NCI-H774 (cell line): ENCODE measurements at regions not wholly inside any gene's neighbourhood (a gene's known extent, or its start where the extent isn't known, plus 50 kb on each side); places are given as distances from the start of the nearest gene placed in this dataset.

Experiments used
- DNase-seq: peaks from one replicate; lab custom pipeline; 2025; lab: John Stamatoyannopoulos, UW

DNA sequence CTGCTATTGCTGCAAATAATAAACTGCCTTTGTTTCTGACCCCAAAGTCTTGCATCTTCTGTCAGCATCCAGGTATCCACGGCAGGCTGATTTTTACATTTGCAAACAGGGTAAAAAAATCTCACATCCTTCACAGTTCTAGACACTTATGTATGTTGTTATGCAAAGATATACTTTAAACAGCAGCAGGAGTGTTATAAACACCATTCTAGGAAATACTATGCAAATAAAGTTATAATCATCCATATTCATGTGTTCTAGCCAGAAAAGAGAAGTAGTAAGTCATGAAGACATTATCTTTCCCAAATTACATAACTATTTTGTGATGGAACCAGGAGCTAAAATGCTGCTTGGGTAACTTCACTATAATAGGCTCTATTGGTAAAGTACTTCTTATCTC, 534.2 kb downstream of the LTN1 start:
- no peak for DNase-seq

DNA sequence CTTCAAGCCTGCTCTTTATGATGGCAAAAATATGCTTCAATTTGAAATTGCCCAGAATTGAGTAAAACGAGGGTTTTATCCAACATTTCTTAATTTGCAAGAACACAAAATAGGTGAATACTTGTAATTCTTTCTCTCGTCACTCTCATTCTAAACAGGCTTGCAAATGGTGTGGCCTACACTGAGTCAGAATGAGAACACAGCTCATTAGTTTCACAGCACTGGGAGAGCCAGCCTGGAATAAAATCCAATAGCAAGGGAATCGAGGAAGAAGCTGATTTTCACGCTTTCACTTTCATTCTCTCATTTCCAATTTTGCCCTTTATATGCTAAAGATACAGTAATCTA, 537.5 kb downstream of the LTN1 start:
- no peak for DNase-seq

DNA sequence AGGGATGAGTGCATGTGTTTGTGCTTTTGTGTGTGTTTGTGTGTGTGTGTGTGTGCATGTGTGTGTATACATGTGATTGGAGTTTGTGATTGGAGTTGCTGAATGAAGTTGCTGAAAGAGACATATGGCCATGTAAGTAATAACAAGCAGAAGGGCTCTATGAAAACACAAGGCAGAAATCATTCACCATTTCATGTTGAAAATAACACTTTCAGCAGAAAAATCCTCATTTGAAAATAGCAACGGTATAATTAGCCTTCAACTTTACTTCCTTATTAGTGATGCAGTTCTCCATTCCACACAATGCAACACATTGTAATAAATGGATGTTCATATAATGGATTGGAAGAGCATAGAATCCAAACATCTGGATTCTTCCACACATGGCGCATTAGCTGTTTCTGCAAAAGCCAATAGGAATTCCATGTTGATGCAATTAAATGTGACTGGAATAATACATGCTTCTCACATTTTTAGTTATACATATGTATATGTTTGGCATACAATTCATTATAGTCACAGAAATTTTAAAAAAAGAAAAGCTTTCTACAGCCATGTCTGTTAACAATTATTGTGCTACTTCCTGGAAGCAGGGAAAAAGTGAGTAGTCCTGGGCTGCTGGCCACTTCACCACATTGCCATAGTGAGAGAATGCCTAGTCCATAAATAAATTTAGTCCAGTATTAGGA, 538.0 kb downstream of the LTN1 start:
- no peak for DNase-seq

DNA sequence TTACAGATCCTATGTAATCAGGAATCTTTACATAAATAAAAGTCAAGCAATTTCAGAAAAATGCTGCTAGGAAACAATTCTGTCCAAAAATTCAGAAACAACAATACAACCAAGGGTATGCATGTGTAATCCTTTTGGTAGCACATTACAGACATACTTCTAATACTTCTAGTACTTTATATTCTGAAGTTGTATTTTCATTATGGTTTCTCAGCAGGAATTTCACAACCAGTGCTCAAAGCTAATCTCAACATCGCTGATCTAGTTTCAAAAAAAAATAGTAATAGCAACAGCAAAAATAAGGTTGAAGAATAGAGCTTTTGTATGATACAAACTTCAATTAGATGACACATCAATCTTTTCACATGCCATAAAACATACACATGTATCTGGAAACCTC, 545.2 kb downstream of the LTN1 start:
- DNase-seq: no peak

DNA sequence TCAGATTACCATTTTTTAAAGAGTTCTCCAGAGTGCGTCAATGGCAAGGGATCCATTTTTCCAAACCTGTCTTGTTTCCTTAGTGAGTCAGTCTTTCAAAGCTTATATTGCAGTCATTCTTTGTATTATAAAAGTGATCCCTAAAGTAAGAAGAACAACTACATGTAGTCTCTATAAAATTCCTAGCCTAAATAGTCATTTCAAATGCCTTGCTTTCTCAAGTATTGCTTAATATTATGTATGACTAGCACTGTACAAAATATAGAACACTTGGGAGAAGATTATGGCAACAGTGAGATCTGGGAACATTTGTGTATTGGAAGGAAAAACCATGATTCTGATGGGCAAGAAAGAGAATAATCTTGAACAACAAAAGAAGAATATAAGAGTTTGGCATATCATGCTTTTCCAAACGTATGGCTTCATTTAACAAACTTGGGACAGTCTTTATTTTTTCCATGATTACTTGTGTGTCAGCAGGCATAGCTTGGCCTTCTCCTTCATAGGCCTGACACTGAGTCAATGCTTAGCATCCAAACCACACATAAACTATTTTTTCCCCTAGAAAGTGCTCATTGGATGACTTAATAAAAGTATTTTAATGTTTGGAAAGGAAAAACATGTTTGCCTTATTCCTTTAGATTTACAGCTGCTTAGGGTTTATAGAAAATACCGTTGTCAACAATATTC, 547.4 kb downstream of the LTN1 start:
- no peak for DNase-seq

DNA sequence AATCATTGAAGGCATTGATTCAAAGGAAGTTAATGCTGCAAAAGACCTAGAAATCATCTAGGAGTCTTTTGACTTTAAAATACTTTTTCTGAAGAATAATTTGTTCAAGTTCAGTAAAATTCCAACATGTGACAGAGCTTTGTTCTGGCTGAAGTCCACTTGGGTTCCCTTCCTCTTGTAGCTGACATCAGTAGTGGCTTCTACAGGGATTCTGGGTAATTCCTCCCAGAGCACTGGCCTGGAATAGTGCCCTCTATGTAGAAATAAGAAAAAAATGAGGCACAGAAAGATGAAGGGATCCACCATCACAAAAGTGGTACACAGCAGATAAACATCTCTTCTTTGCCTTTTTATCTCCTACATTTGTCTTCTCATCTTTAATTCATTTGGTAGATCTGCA, 548.1 kb downstream of the LTN1 start:
- DNase-seq: no peak

DNA sequence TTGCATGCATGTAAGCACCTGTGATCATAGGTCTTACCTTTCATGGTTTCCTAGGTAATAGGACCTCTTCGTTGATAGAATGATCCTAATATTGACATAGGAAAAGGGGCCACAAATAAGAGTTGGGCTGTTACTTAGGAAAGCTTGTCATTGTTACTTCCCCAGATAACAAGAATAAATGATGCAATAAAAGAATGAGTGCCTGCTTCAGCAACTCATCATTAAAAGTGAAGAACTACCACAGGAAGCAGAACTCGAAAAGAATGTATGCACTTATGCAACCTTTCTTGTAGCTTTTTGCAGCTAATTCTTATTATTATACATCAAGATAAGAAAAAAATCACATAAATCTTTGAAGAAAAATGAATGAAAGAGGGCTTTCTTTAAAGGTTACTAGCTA, 548.6 kb downstream of the LTN1 start:
- DNase-seq: no peak

DNA sequence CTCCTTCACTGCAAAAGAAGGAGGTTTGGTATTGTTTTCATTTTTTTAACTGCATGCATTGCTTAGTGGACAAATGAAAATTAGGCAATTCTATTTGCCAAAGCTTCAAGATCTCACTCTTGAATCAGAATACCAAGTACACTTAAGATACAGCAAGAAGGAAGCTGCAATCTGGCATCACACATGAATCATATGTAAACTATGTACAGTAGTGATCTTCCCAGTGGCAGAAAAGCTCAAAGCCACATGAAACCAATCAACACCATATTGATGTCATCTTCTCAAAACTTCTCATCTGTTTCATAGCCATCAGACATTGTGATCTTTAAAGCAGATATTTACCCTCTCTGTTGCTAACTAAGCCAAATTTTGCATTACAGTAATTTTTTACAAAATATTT, 550.1 kb downstream of the LTN1 start:
- no peak for DNase-seq

DNA sequence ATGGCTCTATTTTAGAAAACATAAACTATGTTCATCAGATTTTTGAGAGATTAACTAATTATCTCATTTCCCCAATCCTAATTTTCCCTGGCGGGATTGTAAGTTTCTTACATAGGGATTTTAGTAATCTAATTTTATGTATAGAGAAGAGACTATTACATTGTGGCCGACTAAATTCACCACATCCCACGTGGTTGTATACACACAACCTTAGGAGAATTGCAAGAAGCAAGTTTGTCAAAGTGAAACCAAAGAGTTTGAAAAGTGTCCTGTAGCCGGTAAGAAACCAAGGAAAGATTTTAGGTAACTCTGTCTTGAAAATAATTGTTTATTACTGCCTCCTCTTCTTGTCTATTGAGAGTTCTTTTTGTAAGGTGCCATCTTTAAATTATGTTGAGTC, 550.6 kb downstream of the LTN1 start:
- DNase-seq: no peak

DNA sequence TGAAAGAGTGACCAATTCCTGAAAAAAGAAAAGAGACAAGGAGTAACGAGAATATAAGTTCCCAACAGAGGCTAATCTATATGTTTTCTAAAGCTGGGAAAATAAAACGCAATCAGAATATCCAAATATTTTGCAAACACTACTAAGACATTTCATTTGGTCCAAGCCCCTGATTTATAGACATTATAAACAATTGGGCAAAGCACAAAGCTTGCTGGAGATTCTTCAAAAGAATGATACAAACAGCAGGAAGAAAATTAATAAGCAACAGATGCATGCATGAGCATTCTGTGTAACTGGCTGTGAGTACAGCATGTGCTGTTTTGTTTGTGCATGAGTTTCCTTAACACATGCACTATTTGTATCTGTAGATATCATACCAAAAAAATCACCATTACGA, 552.9 kb downstream of the LTN1 start:
- no peak for DNase-seq

DNA sequence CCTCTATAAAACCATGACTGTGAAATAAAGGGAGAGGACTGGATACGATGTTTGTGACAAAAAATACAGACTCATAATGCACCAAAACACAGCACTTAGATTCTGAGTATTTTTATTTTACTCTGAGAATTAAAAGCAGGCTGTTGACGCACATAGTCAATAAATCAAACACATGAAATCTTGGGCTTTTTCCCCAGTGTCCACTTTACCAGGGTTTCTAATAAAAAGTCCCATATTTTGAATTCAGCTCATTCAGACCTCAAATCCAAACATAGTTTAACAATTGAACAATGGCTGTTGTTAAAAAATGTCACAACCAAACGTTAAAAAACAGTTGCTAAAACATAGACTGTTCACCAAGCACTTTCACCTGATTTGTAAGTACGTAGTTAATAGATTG, 553.4 kb downstream of the LTN1 start:
- no peak for DNase-seq

DNA sequence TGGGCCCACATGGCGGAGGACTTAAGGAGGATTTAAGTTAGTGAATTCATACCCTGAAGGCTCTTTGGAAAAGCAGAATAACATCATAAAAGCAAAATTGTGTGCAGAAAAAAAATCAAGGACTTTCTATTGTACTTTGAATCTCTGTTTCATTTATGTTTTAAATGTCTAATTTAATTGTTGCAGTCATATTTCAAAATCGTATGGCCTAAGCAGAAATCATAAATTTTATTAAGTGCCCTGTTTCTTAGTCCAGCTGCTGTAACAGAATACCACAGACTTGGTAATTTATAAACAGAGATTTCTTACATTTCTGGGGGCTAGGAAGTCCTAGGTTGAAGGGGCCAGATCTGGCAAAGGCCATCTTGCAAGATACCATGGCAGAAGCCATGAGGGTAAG, 555.6 kb downstream of the LTN1 start:
- DNase-seq: no peak

DNA sequence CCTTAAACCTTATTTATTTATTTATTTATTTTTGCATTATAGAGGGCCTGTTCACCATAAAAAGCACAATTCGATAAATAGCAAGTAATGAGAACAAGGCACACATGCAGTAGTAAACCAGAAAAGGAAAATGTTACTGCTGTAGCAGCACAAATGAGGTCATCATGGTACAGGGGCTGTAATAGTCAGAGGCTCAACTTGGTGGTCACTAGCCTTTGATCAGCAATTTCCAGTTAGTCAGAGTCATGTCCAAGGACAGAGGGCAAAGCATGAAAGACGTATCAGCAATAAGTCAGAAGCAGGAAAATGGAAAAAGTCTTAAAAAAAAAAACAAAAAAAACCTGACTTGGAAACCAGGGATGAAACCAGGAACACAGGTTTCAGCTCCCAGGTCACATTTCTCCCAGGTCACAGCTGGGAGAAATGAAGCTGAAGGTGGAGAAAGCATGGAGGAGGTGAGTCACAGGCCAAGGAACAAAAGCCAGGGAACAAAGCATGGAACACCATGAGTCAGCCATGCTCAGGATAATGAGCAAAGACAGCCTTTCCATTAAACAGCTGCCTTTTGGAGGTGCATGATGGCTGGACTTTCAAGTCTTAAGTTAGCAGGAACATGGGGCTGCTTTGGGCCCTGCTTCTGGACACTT, 556.3 kb downstream of the LTN1 start:
- no peak for DNase-seq

DNA sequence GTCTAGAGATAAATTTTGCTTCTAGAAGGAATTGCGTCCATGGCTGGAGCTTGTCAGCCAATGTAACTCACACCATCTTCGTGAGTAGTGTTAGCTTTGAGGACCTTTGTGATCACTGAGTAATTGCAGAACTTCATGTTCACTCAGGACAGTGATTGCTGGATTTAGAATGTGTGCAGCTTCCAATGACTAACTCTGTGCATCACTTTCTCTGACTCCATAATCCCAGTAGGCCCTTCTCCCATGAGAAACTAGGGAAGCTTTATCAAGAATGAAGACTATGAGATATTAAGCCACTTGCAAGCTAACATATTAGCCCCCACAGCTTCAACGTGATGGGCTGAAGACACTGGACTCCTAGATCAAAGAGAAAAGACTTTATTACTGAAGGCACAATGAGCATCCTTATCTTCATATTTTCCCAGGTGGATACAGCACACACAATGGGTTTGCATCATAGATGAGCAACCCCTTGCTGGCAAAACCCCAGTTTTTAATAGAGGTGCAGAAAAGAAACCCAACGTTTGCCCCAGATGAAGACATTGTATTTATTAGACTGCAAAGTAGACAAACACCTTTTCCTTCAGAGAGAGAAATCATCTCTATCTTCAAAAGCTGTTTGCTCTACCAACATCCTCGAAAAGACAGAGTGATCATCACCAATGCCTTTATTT, 561.0 kb downstream of the LTN1 start:
- DNase-seq: no peak

DNA sequence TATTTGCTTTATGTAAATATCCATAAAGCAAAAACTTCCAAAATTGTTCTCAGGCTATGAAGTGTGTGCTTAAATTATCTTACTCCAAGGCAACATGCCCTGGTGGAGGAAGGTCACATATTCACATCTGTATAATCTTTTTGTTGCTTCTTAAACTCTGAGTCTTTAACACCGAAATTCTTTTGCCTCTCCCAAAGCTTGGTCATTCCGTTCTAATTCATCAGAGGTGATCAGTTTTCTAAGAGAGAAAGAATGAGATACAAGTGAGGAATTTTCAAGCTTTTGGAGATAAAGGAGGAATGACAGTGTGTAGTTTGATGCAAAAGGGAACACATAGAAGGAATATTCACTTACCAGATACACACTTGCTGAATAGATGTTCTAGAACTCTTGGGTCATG, 561.7 kb downstream of the LTN1 start:
- DNase-seq: no peak

DNA sequence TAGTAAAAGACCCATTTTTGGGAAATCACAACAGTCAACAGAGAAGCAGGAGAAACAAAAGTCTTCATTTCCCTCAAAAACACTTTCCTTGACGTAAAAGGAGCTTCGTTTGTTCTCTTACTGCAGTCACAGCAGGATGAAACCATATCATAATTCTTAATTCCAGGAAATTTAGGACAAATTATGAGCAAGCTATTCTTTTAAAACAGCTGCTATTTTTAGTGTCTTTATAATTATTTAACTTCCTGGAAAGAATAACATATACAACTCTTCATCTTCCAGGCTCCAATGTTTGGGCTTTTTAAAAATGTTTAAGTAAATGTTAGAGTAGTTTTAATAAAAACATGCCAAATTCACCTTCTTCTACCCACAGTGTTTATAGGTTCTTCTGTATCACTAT, 563.5 kb downstream of the LTN1 start:
- no peak for DNase-seq

DNA sequence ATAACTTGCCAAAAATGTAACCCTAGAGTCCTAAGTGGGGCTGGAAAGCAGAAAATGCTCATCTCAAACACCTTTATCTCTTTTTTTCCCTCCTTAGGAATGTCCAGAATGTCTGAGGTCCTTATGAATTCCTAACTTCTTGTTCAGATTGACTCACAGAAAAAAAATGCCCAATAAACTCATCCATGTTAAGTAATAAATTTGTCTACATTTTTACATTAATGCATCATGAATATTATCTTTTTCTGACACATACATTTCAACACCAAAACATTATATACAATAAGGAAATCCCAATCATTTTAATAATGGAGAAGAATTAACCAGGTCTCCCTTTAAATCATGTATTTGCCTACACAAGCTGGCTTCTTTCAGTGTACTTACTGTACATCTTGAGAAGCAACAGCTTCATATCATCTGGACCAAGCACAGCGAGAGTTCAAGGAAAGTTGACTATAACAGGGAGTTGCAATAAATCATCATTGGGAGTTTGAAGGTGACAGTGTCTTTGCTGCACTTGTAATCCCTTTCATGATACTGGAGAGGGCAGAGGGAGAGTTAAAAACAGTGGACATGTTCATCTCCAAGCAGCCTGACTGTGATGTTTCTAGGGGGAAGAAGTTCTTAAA, 565.2 kb downstream of the LTN1 start:
- DNase-seq: no peak

DNA sequence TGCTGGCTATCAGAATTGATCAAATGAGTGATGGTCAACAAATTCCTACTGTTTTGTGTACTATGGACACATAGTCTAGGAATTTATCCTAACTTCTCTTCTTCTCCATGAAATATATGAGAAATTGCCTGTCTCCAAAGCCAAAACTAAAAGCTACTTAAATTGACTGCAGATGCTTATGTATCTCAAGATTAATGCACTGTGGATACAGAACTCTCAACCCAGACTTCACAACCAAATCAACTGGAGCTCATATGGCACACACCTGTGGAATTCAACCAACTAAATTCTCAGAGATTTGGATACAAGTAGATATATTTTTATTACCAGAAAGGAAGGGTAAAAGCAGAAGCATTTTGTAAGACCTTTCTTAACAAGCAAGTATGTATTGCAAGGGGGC, 566.1 kb downstream of the LTN1 start:
- no peak for DNase-seq

DNA sequence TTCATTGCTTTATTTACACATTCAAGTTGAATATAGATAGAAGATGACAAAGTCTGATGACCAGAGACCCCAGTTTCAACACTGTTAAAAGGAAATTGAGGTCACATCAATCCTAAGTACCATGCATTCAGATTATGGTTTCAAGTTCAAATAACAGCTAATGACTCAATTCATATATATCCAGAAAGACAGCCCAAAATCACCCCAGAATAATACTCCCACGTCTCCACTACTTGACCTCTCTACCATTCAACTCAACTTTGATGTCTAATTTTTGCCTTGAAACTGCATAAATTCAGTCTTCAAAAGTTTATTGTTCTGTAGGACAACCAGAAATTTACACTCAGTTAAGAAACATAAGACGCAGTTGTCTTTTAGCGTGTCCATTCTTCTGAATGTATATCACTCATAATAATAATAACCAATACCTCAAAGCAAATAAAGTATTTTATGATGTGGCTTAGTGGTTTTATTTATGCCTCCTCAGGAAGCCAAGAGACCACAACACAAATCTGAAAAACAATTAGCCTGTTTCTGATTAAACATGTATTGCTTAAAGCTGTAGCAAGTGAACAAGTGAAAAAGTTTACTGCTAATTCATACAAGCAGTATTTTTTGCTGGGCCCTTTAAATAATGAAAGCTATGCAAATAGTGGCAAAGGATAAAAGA, 569.0 kb downstream of the LTN1 start:
- DNase-seq: no peak

DNA sequence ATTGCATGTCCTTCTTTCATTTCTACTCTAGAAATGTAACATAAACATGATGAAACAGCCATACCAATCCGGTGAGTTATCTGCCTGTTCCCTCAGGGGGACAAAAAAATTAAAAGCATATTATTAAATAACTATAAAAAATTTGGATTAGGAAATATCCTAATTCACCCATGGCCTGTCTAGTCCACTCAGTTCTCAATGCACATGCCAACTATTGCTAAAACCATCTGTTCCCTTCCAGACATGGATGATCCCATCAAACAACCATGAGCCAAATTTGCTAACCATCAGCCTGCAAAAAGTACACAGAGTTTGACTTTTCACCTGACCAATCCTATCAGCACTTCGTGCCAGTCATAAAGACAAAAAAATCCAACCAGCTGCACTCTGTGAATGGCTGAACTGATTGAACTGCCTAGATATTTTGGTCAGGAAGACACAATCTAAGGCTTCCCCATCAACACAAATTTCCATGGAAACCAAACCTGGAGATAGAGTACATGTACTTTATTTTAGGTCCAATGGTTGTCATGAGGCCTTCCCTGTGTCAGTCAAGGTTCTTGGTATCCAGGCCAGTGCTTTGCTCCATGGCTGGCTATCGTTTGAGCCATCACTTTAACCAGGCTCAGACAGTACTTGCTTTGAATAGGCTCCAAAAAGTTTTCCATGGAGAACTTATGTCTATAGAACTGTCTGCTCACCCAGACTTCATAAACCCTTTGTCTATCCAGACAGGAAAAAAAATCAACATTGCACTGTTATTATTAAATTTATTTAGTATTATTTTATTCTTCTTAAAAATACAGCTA, 570.8 kb downstream of the LTN1 start:
- DNase-seq: no peak

DNA sequence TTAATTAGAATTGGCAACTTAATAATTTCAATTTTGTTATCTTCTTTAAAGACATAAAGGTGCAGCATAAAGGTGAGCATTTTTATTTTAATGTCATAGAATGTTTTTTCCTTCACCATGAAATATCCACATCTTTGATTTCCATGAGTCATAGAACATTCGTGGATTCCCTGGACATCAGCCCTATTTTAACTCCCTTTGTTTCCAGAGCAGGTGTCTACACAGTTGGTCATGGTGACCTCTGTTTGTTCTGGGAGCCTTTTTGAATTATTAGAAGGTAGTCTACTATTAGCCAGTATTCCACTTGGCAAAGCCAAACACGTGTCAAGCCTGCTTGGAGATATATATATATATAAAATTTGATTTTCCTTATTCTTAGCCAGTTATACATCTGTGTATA, 572.9 kb downstream of the LTN1 start:
- DNase-seq: peak; percentile 44
